GM21360 (cell line): ENCODE measurements at regions not wholly inside any gene's neighbourhood (a gene's known extent, or its start where the extent isn't known, plus 50 kb on each side); places are given as distances from the start of the nearest gene placed in this dataset.
A peak's percentile ranks its signal among the peaks of the same experiment; 100 is the strongest.
"Not testable (repeated sequence)": the region's sequence is repeated elsewhere in the genome, so short reads cannot be mapped to it uniquely, and the experiment has no call there.

Experiments used
- ATAC-seq: cut with Tn5 transposase; IDR thresholded peaks from one replicate; pipeline ENCODE4 v1.9.1; 2021; ENCODE audit warnings: mild to moderate bottlenecking, moderate library complexity; ENCODE audit not compliant: unreplicated experiment

GRCh38 chr18:44568342-44568741, 112.3 kb upstream of the SETBP1 start:
- ATAC-seq, result no peak

GRCh38 chr18:44568986-44569385, 111.7 kb upstream of the SETBP1 start:
- ATAC-seq, result no peak

- no peak for ATAC-seq
These were observed 111.2 kb upstream of the SETBP1 start for GRCh38 chr18:44569391-44570055.

- peak; percentile 66 for ATAC-seq
These were observed 101.5 kb upstream of the SETBP1 start for GRCh38 chr18:44579028-44579702.

- no peak for ATAC-seq
These were observed 100.9 kb upstream of the SETBP1 start for GRCh38 chr18:44579745-44580144.

GRCh38 chr18:44580159-44580558, 100.5 kb upstream of the SETBP1 start:
- no peak for ATAC-seq

GRCh38 chr18:44580782-44581181, 99.9 kb upstream of the SETBP1 start:
- not testable (repeated sequence) for ATAC-seq

- ATAC-seq, result no peak
These were observed 98.2 kb upstream of the SETBP1 start for GRCh38 chr18:44582456-44582855.

- no peak for ATAC-seq
These were observed 95.8 kb upstream of the SETBP1 start for GRCh38 chr18:44584900-44585299.

- no peak for ATAC-seq
These were observed 93.7 kb upstream of the SETBP1 start for GRCh38 chr18:44586782-44587524.

GRCh38 chr18:44588508-44588907, 92.2 kb upstream of the SETBP1 start:
- no peak for ATAC-seq

- no peak for ATAC-seq
These were observed 90.9 kb upstream of the SETBP1 start for GRCh38 chr18:44589693-44590355.

- no peak for ATAC-seq
These were observed 89.6 kb upstream of the SETBP1 start for GRCh38 chr18:44590956-44591670.

GRCh38 chr18:44592639-44593038, 88.0 kb upstream of the SETBP1 start:
- no peak for ATAC-seq

GRCh38 chr18:44594799-44595467, 85.8 kb upstream of the SETBP1 start:
- no peak for ATAC-seq

GRCh38 chr18:44597797-44598196, 82.9 kb upstream of the SETBP1 start:
- ATAC-seq, result no peak

GRCh38 chr18:44598514-44598913, 82.2 kb upstream of the SETBP1 start:
- no peak for ATAC-seq

GRCh38 chr18:44599412-44599811, 81.3 kb upstream of the SETBP1 start:
- ATAC-seq, result no peak

- no peak for ATAC-seq
These were observed 79.2 kb upstream of the SETBP1 start for GRCh38 chr18:44601447-44601846.

- no peak for ATAC-seq
These were observed 78.3 kb upstream of the SETBP1 start for GRCh38 chr18:44602380-44602779.
